A673 (cell line): ENCODE measurements at regions not wholly inside any gene's neighbourhood (a gene's known extent, or its start where the extent isn't known, plus 50 kb on each side); places are given as distances from the start of the nearest gene placed in this dataset.

ENCODE experiments used
- CTCF ChIP-seq: fragments of 300-800, 200-600 bp; sonication (generic); conservative IDR thresholded peaks from 2 replicates; pipeline ENCODE4 v1.5.1; 2017; ENCODE audit warnings: low read depth, mild to moderate bottlenecking, antibody characterized with exemption, low read length, moderate library complexity, mixed read lengths
- EZH2 ChIP-seq: fragments of 200-600 bp; sonication (generic); IDR thresholded peaks from 2 replicates; pipeline ENCODE4 v1.6.1; 2017; ENCODE audit warnings: borderline replicate concordance, low read depth, mild to moderate bottlenecking, mixed read lengths, antibody characterized with exemption, low read length; ENCODE audit not compliant: poor library complexity, severe bottlenecking

- TF ChIP-seq EZH2 (no peak), CTCF (no peak)
These were observed 394.0 kb downstream of the TEX13C start for GRCh38 chrX:125713633-125714032.
